Endodermal cell (in vitro differentiated cells): ENCODE measurements at regions not wholly inside any gene's neighbourhood (a gene's known extent, or its start where the extent isn't known, plus 50 kb on each side); places are given as distances from the start of the nearest gene placed in this dataset.

Source experiments
- DNase-seq: peaks from one replicate; pipeline ENCODE4 v3.0.0-alpha.2; 2017
- H3K27ac ChIP-seq: 2 replicates; pipeline ENCODE4 v1.5.1; 2013; ENCODE audit warnings: mild to moderate bottlenecking, low read depth, low read length, moderate library complexity
- H3K27me3 ChIP-seq: 2 replicates; pipeline ENCODE4 v1.6.1; 2013; ENCODE audit warnings: mild to moderate bottlenecking, low read length, moderate library complexity; ENCODE audit not compliant: insufficient read depth, control insufficient read depth, poor library complexity, severe bottlenecking
- H3K36me3 ChIP-seq: 2 replicates; pipeline ENCODE4 v1.7.0; 2013; ENCODE audit warnings: mild to moderate bottlenecking, low read length, moderate library complexity; ENCODE audit not compliant: control insufficient read depth, insufficient read depth
- H3K4me1 ChIP-seq: one replicate; pipeline ENCODE4 v1.7.0; 2013; ENCODE audit warnings: low read length; ENCODE audit not compliant: control insufficient read depth, insufficient read depth
- H3K4me3 ChIP-seq: 2 replicates; pipeline ENCODE4 v1.5.1; 2013; ENCODE audit warnings: mild to moderate bottlenecking, low read length, moderate library complexity
- H3K9ac ChIP-seq: 2 replicates; pipeline ENCODE4 v1.6.1; 2013; ENCODE audit warnings: mild to moderate bottlenecking, low read length, moderate library complexity; ENCODE audit not compliant: poor library complexity, severe bottlenecking; ENCODE audit errors: extremely low read depth
- H3K9me3 ChIP-seq: 2 replicates; pipeline ENCODE4 v1.6.1; 2013; ENCODE audit warnings: mild to moderate bottlenecking, low read length, moderate library complexity; ENCODE audit not compliant: control insufficient read depth
- H3K27ac Mint-ChIP-seq: 2 replicates; pipeline ENCODE4 v1.8.0; 2020; ENCODE audit warnings: mixed read lengths
- H3K27me3 Mint-ChIP-seq: 2 replicates; pipeline ENCODE4 v1.8.0; 2021; ENCODE audit warnings: mild to moderate bottlenecking, mixed read lengths; ENCODE audit not compliant: insufficient read depth
- H3K36me3 Mint-ChIP-seq: 2 replicates; pipeline ENCODE4 v1.8.0; 2020; ENCODE audit warnings: low read depth, mixed read lengths
- H3K4me1 Mint-ChIP-seq: 2 replicates; pipeline ENCODE4 v1.8.0; 2020; ENCODE audit warnings: mixed read lengths
- H3K4me3 Mint-ChIP-seq: 2 replicates; pipeline ENCODE4 v1.8.0; 2020; ENCODE audit warnings: mild to moderate bottlenecking, moderate library complexity, mixed read lengths
- H3K9me3 Mint-ChIP-seq: 2 replicates; pipeline ENCODE4 v1.8.0; 2020; ENCODE audit warnings: mild to moderate bottlenecking, mixed read lengths
- CTCF ChIP-seq: fragments of 200-600 bp; sonication (generic); conservative IDR thresholded peaks from 2 replicates; pipeline ENCODE4 v1.5.0; 2021; ENCODE audit warnings: antibody characterized with exemption, mild to moderate bottlenecking
- whole genome bisulfite sequencing, 2 experiments: methylation state at CpG; one replicate each; pipeline versions ENCODE4 v1.1.5 to v1.1.7; 2013; ENCODE audit warnings: missing lambda C conversion rate in 2 of 2, mixed read lengths in 1 of 2; ENCODE audit not compliant: insufficient coverage in 1 of 2, insufficient read length in 1 of 2; 5-methylcytosine and 5-hydroxymethylcytosine counted together

DNA sequence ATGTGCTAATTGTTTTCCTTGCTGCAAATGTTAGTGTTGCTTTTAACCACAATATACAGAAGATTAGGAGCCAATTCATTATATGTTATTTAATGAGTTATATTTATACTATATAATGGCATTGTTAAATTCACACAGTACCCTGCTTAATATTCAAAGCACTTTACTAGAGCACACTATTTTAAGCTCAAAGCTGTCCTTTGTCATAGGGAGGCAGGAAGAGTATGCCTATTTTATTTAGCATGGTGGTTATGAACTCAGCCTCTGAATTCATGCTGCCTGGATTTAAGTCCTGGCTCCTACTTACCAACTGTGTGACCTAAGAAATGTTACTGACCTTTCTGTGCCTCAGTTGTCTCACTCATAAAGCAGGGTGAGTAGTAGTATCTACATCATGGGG is 80.5 kb downstream of the FASTKD2 start:
- Histone ChIP-seq H3K9ac (no peak overlapping the region), H3K9me3 (no peaks in the 10 kb centered on the region), H3K4me3 (no peak overlapping the region), H3K27me3 (no peaks in the 10 kb centered on the region), H3K4me1 (no peaks in the 10 kb centered on the region), H3K27ac (no peak overlapping the region), H3K36me3 (no peaks in the 10 kb centered on the region)
- Mint-ChIP-seq H3K27ac (no peak overlapping the region), H3K36me3 (no peaks in the 10 kb centered on the region), H3K4me1 (peaks cover 1% of the 10 kb centered on the region), H3K9me3 (no peaks in the 10 kb centered on the region), H3K4me3 (no peak overlapping the region), H3K27me3 (no peaks in the 10 kb centered on the region)
- no peak for DNase-seq
- no peak for TF ChIP-seq CTCF

DNA sequence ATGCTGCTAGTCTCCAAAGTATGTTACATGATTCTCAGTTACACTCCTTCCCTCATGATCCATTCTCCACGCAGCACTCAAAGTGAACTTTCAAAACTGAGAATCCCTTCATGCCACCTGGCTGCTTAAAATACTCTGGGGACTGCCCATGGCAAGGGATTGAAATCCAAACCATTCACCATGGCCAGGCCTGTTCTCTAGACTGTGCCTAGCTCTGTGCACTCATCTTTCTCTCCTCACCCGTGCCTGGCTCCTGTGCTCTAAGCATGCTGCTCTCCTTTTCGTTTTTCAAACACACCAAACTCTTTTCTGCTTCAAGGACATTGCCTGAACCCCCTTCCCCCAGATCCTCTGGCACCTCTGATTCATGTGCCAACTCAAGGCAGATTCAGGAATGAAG is 80.9 kb downstream of the FASTKD2 start:
- no peaks in the 10 kb centered on the region for H3K9me3 ChIP-seq
- no peaks in the 10 kb centered on the region for H3K27me3 ChIP-seq
- Mint-ChIP-seq H3K27ac (no peak overlapping the region), H3K36me3 (no peaks in the 10 kb centered on the region), H3K4me1 (no peaks in the 10 kb centered on the region), H3K27me3 (no peaks in the 10 kb centered on the region), H3K4me3 (no peak overlapping the region), H3K9me3 (no peaks in the 10 kb centered on the region)
- H3K4me1 ChIP-seq: no peaks in the 10 kb centered on the region
- WGBS, 2 experiments: 88 to 92% methylated on average over 3 of the region's 3 CpGs
- H3K36me3 ChIP-seq: no peaks in the 10 kb centered on the region
- no peak overlapping the region for H3K4me3 ChIP-seq
- H3K9ac ChIP-seq: no peak overlapping the region
- no peak overlapping the region for H3K27ac ChIP-seq
- DNase-seq: no peak
- TF ChIP-seq CTCF: no peak

DNA sequence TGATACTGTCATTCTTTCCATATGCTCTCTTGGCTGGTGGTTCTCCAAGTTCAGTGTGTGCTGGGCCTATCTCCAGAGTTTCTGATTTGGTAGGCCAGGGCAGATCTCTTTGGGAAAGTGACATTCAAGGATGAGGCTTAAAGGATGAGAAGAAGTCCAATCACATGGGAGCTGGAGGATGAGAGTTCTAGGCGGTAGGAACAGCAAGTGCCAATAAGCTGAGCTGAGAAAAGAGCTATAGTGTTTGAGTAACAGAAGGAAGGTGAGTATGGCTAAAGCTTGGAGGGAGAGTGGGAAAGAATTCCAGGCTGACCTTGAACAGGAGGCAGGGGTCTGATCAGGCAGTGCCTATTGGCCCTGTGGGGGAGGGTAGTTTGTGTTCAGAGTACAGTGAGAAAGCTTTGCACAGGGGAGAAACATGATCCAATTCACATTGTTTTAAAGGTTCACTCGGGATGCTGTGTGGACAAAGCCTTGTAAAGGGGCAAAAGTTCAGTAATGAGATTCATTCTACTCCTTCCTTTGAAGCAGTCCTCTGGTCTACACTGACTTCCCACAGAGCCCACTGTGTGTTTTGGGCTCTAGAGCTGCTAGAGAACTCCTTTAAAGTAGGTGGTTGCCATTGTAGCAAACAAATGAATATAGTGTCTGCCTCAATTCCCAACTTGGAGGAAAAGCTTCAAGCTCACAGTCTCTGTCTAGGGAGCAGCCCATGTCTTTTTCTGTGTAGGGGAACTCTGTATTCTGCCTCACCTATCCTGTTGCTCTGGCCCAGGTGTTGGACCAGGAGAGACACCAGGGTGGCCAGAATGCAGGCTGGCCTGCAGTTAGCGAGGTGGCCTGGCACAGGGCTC is 81.8 kb downstream of the FASTKD2 start:
- no peaks in the 10 kb centered on the region for H3K27me3 ChIP-seq
- no peak for TF ChIP-seq CTCF
- DNase-seq: no peak
- Mint-ChIP-seq H3K9me3 (no peaks in the 10 kb centered on the region), H3K36me3 (no peaks in the 10 kb centered on the region), H3K27ac (no peak overlapping the region), H3K4me3 (no peak overlapping the region), H3K27me3 (no peaks in the 10 kb centered on the region), H3K4me1 (no peaks in the 10 kb centered on the region)
- no peaks in the 10 kb centered on the region for H3K36me3 ChIP-seq
- H3K9me3 ChIP-seq: no peaks in the 10 kb centered on the region
- H3K4me3 ChIP-seq: no peak overlapping the region
- H3K27ac ChIP-seq: no peak overlapping the region
- no peaks in the 10 kb centered on the region for H3K4me1 ChIP-seq
- 88 to 92% methylated on average over 3 of the region's 3 CpGs for WGBS, 2 experiments
- H3K9ac ChIP-seq: no peak overlapping the region
